HG02623 (cell line): ENCODE measurements at regions not wholly inside any gene's neighbourhood (a gene's known extent, or its start where the extent isn't known, plus 50 kb on each side); places are given as distances from the start of the nearest gene placed in this dataset.
"Not testable (repeated sequence)": the region's sequence is repeated elsewhere in the genome, so short reads cannot be mapped to it uniquely, and the experiment has no call there.

Experiments
- ATAC-seq: cut with Tn5 transposase; IDR thresholded peaks from one replicate; pipeline ENCODE4 v1.9.1; 2021; ENCODE audit warnings: moderate library complexity; ENCODE audit not compliant: unreplicated experiment

DNA sequence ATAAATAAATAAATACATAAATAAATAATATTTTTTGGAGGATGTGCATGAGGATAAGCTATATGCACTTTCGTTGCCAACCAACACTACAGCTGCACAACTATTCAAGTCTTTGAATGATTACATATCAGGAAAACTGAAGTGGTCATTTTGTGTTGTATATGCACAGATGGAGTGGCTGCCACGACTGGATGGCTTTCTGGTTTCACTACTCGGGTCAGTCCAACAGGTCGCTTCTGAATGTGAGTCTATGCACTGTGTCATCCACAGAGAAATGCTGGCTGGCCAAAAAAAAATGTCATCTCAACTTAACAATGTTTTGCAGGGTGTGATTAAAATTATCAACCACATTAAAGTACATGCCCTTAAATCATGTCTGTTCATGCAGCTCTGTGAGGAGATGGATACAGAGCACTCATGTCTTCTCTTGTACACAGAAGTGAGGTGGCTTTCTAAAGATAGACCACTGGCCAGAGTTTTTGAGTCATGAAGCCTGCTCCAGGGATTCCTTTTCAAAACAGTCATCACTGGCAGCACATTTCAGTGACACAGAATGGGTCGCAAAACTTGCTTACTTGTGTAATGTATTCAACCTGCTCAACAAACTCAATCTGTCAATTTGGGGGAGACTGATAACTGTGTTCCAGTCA lies 589.8 kb upstream of the CYLC2 start:
- no peak for ATAC-seq

DNA sequence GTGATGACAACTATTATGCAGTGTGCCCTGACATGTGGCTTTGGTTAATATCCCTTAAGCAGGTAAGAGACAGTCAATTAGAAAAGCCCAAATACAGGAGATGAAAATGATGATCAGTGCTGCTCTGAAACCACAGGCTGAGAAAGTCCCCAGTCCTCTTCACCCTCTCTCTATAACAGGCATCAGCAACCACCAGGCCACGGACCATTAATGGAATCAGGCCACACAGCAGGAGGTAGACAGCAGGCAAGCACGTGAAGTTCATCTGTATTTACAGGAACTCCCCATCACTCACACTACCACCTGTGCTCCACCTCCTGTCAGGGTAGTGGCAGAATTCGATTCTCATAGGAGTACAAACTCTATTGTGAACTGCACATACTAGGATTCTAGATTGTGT lies 591.6 kb upstream of the CYLC2 start:
- no peak for ATAC-seq

DNA sequence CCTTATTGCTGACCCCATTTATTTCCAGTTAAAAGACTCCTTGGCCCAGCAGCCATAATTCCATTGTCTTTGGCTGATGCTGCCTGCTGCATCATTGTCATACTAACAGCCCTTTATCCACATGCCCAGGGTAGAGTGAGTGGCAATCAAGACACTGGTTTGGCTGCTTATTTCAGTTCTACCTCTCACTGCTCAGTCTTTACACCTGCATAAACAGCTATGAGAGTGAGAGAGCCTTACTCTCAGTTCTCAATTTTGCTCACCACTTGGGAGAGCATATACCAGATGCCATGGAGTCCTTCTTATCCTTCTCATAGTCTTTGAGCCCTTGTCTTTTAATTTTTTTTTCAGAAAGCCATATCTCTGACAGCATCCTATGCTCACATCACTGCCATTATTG lies 596.9 kb upstream of the CYLC2 start:
- no peak for ATAC-seq

DNA sequence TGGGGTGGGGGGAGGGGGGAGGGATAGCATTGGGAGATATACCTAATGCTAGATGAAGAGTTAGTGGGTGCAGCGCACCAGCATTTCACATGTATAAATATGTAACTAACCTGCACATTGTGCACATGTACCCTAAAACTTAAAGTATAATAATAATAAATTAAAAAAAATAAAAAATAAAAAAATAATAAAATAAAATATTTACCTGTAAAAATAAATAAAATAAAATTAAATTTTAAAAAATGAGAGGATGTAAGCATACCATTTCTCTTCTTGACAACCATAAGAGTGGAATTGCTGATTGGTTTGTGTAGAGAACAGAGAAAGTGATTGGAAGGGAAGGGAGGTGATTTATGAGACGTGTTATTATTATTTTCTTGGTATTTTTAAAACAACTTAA lies 609.5 kb upstream of the CYLC2 start:
- not testable (repeated sequence) for ATAC-seq

DNA sequence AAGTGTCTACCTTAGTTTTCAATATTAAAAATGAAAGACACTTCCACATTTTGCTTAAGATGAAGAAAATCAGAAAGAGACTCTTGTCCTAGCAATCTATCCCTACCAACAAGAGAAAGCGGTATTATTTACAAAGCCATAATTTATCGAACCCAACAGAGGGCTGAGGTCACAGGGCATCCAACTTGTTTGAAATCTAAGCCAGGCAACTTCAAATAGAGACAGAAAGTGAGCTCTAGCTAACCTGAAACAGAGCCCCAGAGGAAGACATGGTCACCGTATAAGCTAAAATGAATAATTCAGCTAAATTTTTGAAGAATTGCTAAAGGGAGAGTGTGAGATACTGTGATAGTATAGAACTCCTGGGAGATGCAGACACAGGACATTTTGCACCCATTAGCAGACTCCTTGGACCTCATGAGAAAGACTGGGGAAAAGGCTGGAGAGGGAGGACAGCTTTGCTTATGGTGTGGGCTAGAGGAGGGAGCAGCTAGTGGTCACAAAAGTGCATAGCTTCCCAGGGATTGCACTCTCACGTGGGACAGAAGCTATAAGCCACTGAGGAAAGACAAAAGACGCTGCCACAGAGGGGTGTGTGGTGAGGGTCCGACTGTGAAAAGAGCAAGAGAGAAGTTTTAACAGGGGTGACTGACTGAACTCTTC lies 624.2 kb upstream of the GRIN3A start:
- no peak for ATAC-seq

DNA sequence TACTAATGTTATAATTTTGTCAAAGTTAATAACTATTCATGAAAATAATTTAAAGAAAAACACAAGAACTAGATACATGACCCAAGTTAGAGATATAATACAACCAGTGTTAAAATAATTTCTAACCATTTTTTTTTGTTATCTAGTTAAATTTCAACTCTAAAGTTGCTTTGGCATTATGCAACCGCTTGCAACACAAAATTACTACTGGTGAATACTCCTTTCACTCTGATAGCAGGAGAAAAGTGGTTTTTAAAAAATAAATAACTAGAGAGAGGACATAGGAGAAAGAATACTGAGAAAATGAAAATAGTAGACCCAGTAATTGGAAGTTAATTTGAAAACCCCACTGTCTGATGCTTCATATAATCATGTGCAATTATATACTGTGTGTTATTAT lies 622.4 kb upstream of the GRIN3A start:
- ATAC-seq = no peak

DNA sequence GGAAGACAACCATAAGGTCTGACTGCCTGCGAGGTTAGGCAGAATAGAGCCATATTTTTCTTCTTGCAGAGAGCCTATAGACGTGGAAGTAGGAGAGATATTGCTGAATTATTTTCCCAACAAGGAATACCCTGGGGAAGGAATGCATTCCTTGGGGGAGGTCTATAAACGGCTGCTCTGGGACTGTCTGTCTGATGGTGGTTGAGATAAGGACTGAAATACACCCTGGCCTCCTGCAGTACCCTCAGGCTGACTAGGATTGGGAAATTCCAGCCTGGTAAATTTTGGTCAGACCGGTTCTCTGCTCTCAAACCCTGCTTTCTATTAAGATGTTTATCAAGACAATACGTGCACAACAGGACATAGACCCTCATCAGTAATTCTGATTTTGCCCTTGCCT lies 617.5 kb upstream of the GRIN3A start:
- no peak for ATAC-seq

DNA sequence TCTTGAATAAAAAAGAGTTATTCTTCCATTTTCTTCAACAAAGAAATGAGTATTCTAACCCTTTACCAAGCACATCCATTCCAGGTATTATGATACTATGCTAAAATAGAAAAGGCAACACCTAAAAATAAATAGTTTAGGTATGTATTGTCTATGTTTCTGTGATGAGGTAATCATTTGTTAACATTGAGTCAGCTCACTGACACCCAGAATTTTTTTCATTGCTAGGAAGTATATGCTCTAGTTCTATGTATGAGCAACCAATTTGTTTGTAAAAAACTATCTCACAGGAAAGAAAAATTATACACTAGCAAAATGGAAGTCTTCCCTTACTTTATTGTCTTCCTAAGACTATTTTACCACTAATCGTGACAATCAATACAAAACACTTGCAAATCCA lies 615.6 kb upstream of the GRIN3A start:
- ATAC-seq = no peak

DNA sequence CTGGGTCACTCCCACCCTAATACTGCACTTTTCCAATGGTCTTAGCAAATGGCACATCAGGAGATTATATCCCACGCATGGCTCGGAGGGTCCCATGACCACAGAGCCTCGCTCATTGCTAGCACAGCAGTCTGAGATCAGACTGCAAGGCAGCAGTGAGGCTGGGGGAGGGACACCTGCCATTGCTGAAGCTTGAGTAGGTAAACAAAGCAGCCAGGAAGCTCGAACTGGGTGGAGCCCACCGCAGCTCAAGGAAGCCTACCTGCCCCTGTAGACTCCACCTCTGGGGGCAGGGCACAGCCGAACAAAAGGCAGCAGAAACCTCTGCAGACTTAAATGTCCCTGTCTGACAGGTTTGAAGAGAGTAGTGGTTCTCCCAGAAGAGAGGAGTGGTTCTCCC lies 599.0 kb upstream of the GRIN3A start:
- ATAC-seq = not testable (repeated sequence)

DNA sequence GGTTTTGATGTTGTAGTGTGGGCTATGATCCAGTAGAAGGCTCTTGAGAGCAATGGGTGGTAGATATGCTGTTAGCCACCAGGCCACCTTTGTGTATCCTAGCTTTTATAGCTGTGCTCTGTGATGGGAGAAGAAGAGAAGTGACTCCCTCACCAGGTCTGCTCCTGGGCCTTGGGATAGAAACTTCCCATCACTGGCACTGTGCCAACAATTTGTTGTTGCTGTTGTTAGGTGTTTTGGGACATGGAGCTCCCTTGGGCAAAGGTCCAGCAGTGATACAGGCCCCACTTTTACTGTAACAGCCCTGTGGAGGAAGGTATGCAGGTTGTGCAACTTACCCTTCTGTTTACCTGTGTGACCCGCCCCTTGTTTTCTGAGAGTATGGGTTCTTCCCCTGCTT lies 570.9 kb upstream of the GRIN3A start:
- no peak for ATAC-seq

DNA sequence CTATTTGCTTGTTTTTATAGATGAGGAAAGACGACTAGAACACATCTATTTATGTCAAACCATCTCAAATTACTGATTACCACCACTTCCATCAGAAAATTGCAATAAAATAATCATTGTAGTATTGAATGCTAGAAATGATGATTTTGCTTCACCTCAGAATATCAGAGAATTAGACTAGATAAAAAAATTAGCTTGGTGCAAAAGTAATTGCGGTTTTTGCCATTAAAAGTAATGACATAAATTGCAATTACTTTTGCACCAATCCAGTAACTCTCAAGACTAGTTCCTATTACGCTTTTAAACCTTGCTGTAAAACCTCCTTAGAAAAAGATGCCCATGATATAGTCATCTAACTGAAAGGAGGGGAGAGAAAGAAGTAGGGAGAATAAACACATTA lies 556.7 kb upstream of the GRIN3A start:
- no peak for ATAC-seq

DNA sequence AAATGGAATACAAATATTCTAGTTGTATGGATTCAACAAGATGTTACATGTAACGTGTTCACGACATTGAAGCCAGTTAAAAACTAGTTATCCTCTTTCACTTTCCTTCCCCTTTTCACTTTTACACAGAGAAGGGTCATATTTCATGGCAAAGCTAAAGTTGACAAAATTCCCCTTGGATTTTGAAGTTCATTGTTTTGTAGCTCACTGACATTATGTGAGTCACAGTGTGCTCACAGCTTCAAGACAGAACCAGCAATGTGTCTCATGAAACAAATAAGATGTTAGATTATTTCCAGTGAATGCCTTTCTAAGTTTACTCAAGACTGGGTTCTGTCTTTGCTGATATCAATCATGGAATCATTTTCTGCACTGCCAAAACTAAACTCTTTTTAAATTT lies 535.5 kb upstream of the GRIN3A start:
- ATAC-seq = no peak

DNA sequence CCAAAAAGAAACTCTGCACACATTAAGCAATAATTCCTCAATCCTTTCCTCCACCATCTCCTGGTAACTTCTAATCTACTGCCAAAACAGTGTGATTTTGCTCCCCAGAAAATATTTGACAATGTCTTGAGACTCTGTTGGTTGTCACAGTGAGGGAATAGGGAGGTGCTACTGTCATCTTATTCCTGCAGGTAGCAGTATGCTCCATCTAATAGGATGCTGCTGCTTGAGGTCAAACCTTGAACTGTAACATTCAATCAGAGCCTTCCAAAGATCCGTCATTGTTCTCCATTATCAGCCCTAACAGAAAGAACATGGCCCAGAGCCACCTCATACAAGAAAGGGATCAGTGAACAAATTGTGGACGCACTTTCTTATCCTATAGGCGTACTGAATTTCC lies 514.7 kb upstream of the GRIN3A start:
- no peak for ATAC-seq

DNA sequence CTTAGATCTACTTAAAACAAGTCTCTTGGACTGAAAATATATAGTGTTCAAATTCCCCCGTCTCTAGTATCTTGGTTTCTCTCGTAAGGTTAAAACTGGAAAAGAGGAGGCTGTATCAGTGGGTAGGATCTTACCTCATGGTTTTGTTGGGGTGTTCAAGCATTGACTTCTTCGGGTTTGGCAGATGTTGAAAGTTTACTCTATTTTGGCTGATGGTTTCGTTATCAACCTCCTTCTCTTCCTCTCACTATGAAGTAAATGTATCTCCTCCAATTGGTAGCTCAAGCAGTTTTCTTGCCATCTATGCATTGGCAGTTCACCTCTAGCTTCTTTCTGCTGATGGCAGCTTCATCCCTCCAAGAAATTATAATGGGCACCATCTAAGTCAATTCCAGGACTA lies 506.5 kb upstream of the GRIN3A start:
- ATAC-seq = no peak

DNA sequence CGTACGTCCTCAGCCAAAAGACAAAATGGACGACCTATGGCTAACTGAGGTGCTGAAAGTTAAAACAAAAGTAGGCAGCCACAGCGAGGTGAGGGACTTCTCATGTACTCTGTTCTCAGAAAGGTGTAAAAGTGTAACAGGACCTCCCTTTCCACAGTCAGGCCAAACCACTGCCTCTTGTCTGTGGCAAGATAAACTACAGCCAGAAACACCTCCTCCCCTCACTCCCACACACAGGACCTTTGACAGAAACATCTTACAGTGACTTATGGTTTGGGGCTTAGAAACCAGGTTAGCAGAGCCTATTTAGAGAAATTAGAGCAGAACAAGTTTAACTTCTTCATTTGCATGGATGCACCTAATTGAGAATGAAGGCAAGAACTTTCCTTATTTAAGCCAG lies 499.1 kb upstream of the GRIN3A start:
- no peak for ATAC-seq

DNA sequence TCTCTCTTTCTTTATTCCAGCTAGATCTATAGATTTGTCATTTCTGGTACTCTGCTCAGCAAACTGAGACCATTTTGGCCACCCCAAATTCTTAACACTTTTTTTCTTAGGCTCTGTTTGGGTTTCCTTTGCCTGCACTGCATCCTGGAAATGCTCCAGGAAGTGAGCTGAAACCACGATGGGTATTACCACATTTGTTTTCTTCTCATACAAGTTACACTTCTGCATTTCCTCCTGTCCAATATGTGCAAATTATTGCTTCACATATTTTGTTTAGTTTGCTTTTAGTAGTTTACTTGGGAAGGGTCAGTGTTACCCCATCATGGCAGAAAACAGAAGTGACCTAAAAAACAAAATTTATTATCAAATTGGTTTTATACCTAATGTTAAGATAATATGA lies 498.6 kb upstream of the GRIN3A start:
- no peak for ATAC-seq

DNA sequence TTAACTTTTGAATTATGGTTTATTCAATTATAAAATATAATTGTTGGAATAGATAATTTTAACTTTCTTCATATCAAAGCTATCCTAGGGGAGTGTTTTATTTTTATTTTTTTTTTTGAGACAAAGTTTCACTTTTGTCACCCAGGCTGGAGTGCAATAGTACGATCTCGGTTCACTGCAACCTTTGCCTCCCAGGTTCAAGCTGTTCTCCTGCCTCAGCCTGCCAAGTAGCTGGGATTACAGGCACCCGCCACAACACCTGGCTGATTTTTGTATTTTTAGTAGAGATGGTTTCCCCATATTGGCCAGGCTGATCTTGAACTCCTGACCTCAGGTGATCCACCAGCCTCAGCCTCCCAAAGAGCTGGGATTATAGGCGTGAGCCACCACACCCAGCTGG lies 489.0 kb upstream of the GRIN3A start:
- not testable (repeated sequence) for ATAC-seq

DNA sequence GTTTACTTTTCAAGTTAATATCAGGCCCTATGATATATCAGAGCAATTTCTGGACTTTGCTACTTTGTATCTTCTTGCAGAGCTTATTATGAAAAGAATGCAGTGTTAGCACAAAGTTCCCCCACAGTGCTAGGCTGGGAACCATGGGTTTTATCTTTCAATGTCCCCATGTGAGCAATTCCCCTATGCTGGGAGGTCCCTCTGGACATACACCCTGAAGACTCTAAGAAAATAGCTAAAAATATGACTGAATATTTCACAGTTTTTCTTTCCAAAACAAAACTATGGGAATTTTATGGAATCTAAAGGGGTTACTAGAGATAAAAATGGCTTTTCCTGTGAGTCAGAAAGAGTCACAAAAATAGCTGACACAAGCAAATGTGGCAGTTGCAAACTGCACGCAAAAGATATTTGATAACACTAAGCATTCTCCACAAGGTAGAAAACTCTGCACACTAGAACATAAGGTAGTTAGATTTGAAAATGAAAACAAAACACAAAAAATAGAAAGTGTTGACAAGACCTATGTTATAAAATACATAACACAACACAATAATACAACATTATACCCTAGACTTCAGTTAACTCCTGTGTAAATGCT lies 487.5 kb upstream of the GRIN3A start:
- no peak for ATAC-seq

DNA sequence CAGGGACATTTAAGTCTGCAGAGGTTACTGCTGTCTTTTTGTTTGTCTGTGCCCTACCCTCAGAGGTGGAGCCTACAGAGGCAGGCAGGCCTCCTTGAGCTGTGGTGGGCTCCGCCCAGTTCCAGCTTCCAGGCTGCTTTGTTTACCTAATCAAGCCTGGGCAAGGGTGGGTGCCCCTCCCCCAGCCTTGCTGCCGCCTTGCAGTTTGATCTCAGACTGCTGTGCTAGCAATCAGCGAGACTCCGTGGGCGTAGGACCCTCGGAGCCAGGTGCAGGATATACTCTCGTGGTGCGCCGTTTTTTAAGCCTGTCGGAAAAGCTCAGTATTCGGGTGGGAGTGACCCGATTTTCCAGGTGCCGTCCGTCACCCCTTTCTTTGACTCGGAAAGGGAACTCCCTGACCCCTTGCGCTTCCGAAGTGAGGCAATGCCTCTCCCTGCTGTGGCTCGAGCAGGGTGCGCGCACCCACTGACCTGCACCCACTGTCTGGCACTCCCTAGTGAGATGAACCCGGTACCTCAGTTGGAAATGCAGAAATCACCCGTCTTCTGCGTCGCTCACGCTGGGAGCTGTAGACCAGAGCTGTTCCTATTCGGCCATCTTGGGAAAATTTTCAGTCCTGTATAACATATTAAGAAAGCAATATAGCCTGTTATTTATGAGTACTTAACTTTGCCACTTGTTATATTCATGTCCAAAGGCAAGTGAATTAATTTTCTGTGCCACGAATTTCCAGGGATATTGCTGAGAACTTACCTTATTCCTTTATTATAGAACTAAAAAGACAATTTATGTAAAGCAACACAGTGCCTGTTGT lies 485.1 kb upstream of the GRIN3A start:
- ATAC-seq = not testable (repeated sequence)

DNA sequence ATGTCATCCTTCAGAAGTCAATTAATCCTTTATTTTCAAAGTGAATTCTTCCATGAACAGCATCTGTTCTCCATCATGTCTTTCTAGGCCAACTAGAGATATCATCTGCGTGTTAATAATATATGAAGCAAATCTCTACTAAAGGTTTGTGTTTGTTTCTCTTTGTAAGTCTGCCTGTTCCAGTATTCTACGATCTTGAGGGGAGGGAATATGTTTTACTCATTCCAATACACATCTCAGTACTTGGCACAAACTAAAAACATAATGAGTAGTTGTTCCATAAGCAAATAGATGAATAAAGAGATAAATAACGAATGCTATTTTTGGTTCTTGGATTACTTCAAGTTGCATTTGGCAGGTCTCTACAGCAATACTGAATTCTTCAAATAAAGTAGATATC lies 470.7 kb upstream of the GRIN3A start:
- no peak for ATAC-seq

DNA sequence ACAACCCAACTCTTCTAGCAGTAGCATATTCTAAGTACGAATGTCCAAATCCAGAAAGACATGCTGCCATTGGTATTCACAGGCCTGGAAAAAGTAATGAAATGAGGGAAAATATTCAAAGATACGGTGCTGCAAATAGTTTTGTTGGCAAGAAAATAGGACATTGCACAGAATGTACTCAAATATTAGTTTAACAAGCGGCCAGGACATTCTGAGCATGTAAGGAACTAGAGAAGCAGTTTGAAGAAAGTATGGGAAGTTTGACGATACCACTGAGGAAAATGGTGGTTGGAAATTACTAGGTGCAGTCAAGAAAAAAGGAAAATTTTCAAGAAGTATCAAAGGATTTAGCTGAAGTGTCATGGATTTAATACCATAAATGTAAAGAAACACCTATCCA lies 468.0 kb upstream of the GRIN3A start:
- ATAC-seq = no peak

DNA sequence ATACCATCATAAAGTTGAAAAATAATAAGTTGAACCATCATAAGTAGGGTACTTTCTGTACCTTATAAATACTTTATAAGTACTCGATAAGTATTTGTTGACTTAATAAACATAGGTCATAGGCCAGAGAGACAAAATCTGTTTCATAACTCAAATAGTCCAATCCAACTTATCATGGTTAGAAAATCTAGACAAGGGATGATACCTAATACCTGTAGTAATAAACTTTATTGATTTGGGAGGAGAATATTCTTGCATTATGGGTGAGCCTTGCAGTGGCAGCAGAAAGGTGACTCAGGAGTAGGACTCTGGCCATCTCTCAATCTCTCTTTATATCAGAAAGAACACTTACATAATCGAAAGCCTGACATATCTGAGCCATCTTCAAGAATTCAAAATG lies 466.8 kb upstream of the GRIN3A start:
- ATAC-seq = no peak
